ENCODE measurements at regions not wholly inside any gene's neighbourhood (a gene's known extent, or its start where the extent isn't known, plus 50 kb on each side); places are given as distances from the start of the nearest gene placed in this dataset.

DNA sequence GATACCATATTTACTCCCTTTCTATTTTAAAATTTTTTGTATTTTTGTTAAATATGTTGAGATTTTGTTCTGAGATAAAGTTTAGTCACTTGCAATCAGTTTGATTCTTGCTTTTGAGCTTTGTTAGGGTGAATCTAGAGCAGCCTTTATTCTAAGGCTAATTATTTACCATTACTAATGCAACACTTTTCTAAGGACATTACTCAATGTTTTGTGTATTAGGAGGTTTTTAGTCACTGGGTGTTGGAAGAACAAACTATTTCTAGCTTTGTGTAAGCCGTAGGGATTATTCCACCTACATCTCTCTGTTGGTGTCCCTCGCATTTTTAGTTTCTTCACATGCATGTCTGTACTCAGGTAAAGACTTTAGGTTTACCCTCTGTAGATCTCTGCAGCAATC is 379.5 kb upstream of the CD180 start:
- Histone ChIP-seq H3K23me2 (ENCODE audit: insufficient read length, low read depth, low read length, poor library complexity, severe bottlenecking) (no peaks in the 10 kb centered on the region), H4K20me1 (ENCODE audit: control insufficient read depth, insufficient read depth, insufficient read length) (no peaks in the 10 kb centered on the region), H4K91ac (ENCODE audit: insufficient read length, low read depth, low read length) (no peak overlapping the region), H2BK20ac (ENCODE audit: low read depth, low read length, poor library complexity, severe bottlenecking) (no peak overlapping the region), H3K4me2 (ENCODE audit: insufficient read depth, insufficient read length, low read length) (no peak overlapping the region), H3K27me3 (ENCODE audit: insufficient read depth, low read length) (no peaks in the 10 kb centered on the region), H3K27ac (ENCODE audit: insufficient read length, low read depth, low read length) (no peak overlapping the region), H2AK5ac (ENCODE audit: insufficient read length, low read length) (no peak overlapping the region), H3K9ac (ENCODE audit: extremely low read depth, insufficient read length, low read length) (no peak overlapping the region), H3K56ac (ENCODE audit: insufficient read length, low read depth, low read length) (no peak overlapping the region), H4K8ac (replicated peaks; ENCODE audit: insufficient read length, low read depth, low read length) (no peak overlapping the region), H2BK120ac (ENCODE audit: low read depth, low read length, poor library complexity, severe bottlenecking) (no peak overlapping the region), H4K5ac (ENCODE audit: insufficient read length, low read depth, low read length) (no peak overlapping the region), H2BK12ac (ENCODE audit: insufficient read length, low read depth, low read length) (no peak overlapping the region), H3K23ac (ENCODE audit: insufficient read length, low read depth, low read length) (no peak overlapping the region), H2BK15ac (ENCODE audit: low read depth, low read length) (no peak overlapping the region), H2BK5ac (ENCODE audit: insufficient read length, low read length) (no peak overlapping the region), H3K18ac (ENCODE audit: insufficient read length, low read depth, low read length) (no peak overlapping the region), H3K79me1 (ENCODE audit: insufficient read depth, low read depth, low read length, poor library complexity, severe bottlenecking) (no peaks in the 10 kb centered on the region), H3K14ac (ENCODE audit: insufficient read depth, low read length) (no peak overlapping the region), H3K79me2 (ENCODE audit: insufficient read depth, low read length) (no peaks in the 10 kb centered on the region), H3K9me3 (ENCODE audit: control insufficient read depth, low read depth, low read length) (no peaks in the 10 kb centered on the region), H3T11ph (ENCODE audit: low read length) (no peak overlapping the region), H3K4ac (ENCODE audit: low read depth, low read length) (no peak overlapping the region), H3K4me1 (ENCODE audit: insufficient read depth, low read length) (no peaks in the 10 kb centered on the region; the same call in 1 of the 2 replicates), H2AFZ (ENCODE audit: low read length) (no peak overlapping the region)
- peak overlapping the region in 1 of 3 experiments; percentile 12; a peak in 2 of 7 replicates for H3K27ac Mint-ChIP-seq
- TF ChIP-seq, protein P1, sequence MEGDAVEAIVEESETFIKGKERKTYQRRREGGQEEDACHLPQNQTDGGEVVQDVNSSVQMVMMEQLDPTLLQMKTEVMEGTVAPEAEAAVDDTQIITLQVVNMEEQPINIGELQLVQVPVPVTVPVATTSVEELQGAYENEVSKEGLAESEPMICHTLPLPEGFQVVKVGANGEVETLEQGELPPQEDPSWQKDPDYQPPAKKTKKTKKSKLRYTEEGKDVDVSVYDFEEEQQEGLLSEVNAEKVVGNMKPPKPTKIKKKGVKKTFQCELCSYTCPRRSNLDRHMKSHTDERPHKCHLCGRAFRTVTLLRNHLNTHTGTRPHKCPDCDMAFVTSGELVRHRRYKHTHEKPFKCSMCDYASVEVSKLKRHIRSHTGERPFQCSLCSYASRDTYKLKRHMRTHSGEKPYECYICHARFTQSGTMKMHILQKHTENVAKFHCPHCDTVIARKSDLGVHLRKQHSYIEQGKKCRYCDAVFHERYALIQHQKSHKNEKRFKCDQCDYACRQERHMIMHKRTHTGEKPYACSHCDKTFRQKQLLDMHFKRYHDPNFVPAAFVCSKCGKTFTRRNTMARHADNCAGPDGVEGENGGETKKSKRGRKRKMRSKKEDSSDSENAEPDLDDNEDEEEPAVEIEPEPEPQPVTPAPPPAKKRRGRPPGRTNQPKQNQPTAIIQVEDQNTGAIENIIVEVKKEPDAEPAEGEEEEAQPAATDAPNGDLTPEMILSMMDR (conservative IDR thresholded peaks at IDR 0.05) = no peak
- H3K36me3 Mint-ChIP-seq (ENCODE audit: insufficient read depth in 1 of 3, low read depth in 3 of 3) = no peaks in the 10 kb centered on the region
- no peak for DNase-seq
- H3K27me3 Mint-ChIP-seq (ENCODE audit: low read depth) = no peaks in the 10 kb centered on the region
- WGBS (ENCODE audit: extremely low coverage, insufficient read length, low lambda C conversion rate) = no CpG with 5 or more reads among the region's 2 CpGs
- no peak overlapping the region for H3K4me3 Mint-ChIP-seq
- no peaks in the 10 kb centered on the region; a peak in 1 of 5 replicates for H3K9me3 Mint-ChIP-seq
- H3K4me1 Mint-ChIP-seq = peaks cover 4 to 8% of the 10 kb centered on the region in 2 experiments
